HepG2 (cell line): ENCODE measurements at regions not wholly inside any gene's neighbourhood (a gene's known extent, or its start where the extent isn't known, plus 50 kb on each side); places are given as distances from the start of the nearest gene placed in this dataset.

Experiments used
- CTCF ChIP-seq: sonication (generic); formaldehyde crosslinking; IDR thresholded peaks from 2 replicates; pipeline ENCODE4 v1.5.0; 2020; ENCODE audit warnings: mild to moderate bottlenecking, missing genetic modification reagents, moderate library complexity
- EZH2 ChIP-seq: conservative IDR thresholded peaks from 2 replicates; pipeline ENCODE4 v1.6.1; 2012; ENCODE audit warnings: mild to moderate bottlenecking, low read depth, low read length, moderate library complexity
- GTF2F1 ChIP-seq: fragments of 150-350 bp; IDR thresholded peaks from 2 replicates; pipeline ENCODE4 v1.6.1; 2014; ENCODE audit warnings: low read length
- SAFB2 ChIP-seq: sonication (generic); formaldehyde crosslinking; IDR thresholded peaks from 2 replicates; pipeline ENCODE4 v1.5.1; 2020; ENCODE audit warnings: missing genetic modification reagents, low read depth, mild to moderate bottlenecking, borderline replicate concordance
- ZNF124 ChIP-seq: sonication (generic); formaldehyde crosslinking; IDR thresholded peaks from 2 replicates; pipeline ENCODE4 v1.4.0; 2020; ENCODE audit warnings: missing genetic modification reagents
- ZNF274 ChIP-seq: sonication (generic); formaldehyde crosslinking; IDR thresholded peaks from 2 replicates; pipeline ENCODE4 v1.5.1; 2020; ENCODE audit warnings: mild to moderate bottlenecking, missing genetic modification reagents
- ZNF652 ChIP-seq: IDR thresholded peaks from 2 replicates; pipeline ENCODE4 v1.6.1; 2016; ENCODE audit warnings: low read depth, borderline replicate concordance

GRCh38 chr1:189435398-189435797, 1042.3 kb downstream of the BRINP3 start:
- no peak for TF ChIP-seq ZNF652
- TF ChIP-seq GTF2F1, result no peak
- TF ChIP-seq CTCF (CRISPR knock-in tag), result no peak
- no peak for TF ChIP-seq ZNF274 (CRISPR knock-in tag)
- no peak for TF ChIP-seq EZH2
- TF ChIP-seq SAFB2 (CRISPR knock-in tag), result no peak
- TF ChIP-seq ZNF124 (CRISPR knock-in tag), result no peak
